ENCODE measurements at regions not wholly inside any gene's neighbourhood (a gene's known extent, or its start where the extent isn't known, plus 50 kb on each side); places are given as distances from the start of the nearest gene placed in this dataset.

- TF ChIP-seq, protein P1, sequence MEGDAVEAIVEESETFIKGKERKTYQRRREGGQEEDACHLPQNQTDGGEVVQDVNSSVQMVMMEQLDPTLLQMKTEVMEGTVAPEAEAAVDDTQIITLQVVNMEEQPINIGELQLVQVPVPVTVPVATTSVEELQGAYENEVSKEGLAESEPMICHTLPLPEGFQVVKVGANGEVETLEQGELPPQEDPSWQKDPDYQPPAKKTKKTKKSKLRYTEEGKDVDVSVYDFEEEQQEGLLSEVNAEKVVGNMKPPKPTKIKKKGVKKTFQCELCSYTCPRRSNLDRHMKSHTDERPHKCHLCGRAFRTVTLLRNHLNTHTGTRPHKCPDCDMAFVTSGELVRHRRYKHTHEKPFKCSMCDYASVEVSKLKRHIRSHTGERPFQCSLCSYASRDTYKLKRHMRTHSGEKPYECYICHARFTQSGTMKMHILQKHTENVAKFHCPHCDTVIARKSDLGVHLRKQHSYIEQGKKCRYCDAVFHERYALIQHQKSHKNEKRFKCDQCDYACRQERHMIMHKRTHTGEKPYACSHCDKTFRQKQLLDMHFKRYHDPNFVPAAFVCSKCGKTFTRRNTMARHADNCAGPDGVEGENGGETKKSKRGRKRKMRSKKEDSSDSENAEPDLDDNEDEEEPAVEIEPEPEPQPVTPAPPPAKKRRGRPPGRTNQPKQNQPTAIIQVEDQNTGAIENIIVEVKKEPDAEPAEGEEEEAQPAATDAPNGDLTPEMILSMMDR (IDR thresholded peaks at IDR 0.05; ENCODE audit: insufficient read depth, low read length, severe bottlenecking) = no peak
- DNase-seq (ENCODE audit: low read depth) (no peak), FAIRE-seq (no peak)
- H3K4me3 ChIP-seq (ENCODE audit: low read depth, low read length) = no peak overlapping the region
- H3K36me3 ChIP-seq (ENCODE audit: control insufficient read depth, insufficient read depth, low read length) = no peaks in the 10 kb centered on the region
- H3K27me3 ChIP-seq (ENCODE audit: control insufficient read depth, insufficient read depth, low read length) = no peaks in the 10 kb centered on the region
These were observed 100.2 kb upstream of the DMAC1 start for GRCh38 chr9:7899753-7900152.

DNA sequence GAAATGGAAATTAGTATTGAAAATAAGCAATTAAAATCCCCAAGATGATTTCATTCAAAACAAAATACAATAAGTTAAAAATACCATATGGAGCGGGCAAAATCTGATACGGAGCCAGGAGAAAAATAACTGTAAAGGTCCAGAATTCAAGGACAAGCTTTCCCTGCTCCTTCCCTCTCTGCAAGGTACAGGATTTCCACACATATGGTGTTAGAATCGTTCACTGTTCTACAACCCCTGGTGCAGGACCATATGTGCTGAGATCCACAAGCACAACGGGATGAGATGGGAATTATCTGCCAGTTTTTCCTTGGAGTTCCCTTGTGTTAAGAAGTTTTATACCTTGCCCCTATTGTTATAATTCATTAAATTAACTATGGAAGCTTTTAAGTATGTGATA lies 94.7 kb upstream of the DMAC1 start:
- TF ChIP-seq, protein P1 (IDR thresholded peaks at IDR 0.05; ENCODE audit: insufficient read depth, low read length, severe bottlenecking) = no peak
- no peak for FAIRE-seq

GRCh38 chr9:7892975-7893374 lies 93.4 kb upstream of the DMAC1 start:
- no peaks in the 10 kb centered on the region for H3K36me3 ChIP-seq (ENCODE audit: control insufficient read depth, insufficient read depth, low read length)
- no peak for DNase-seq (ENCODE audit: low read depth)
- H3K4me3 ChIP-seq (ENCODE audit: low read depth, low read length) = no peak overlapping the region
- no peak for FAIRE-seq
- H3K27me3 ChIP-seq (ENCODE audit: control insufficient read depth, insufficient read depth, low read length) = no peaks in the 10 kb centered on the region
- TF ChIP-seq, protein P1 (IDR thresholded peaks at IDR 0.05; ENCODE audit: insufficient read depth, low read length, severe bottlenecking) = no peak

More for the DNA sequence above, 94.7 kb upstream of the DMAC1 start:
- no peak for DNase-seq (ENCODE audit: low read depth)
- Histone ChIP-seq H3K27me3 (ENCODE audit: control insufficient read depth, insufficient read depth, low read length) (no peaks in the 10 kb centered on the region), H3K36me3 (ENCODE audit: control insufficient read depth, insufficient read depth, low read length) (no peaks in the 10 kb centered on the region), H3K4me3 (ENCODE audit: low read depth, low read length) (no peak overlapping the region)

- Histone ChIP-seq H3K27me3 (ENCODE audit: control insufficient read depth, insufficient read depth, low read length) (no peaks in the 10 kb centered on the region), H3K36me3 (ENCODE audit: control insufficient read depth, insufficient read depth, low read length) (no peaks in the 10 kb centered on the region), H3K4me3 (ENCODE audit: low read depth, low read length) (no peak overlapping the region)
- DNase-seq (ENCODE audit: low read depth) (peak; percentile 79), FAIRE-seq (no peak)
- TF ChIP-seq, protein P1 (IDR thresholded peaks at IDR 0.05; ENCODE audit: insufficient read depth, low read length, severe bottlenecking) = no peak
These were observed 80.1 kb upstream of the DMAC1 start for GRCh38 chr9:7879551-7880245.

GRCh38 chr9:7871977-7872730 lies 72.6 kb upstream of the DMAC1 start:
- TF ChIP-seq, protein P1 (IDR thresholded peaks at IDR 0.05; ENCODE audit: insufficient read depth, low read length, severe bottlenecking) = no peak

More at GRCh38 chr9:7871977-7872730, 72.6 kb upstream of the DMAC1 start:
- FAIRE-seq (no peak), DNase-seq (ENCODE audit: low read depth) (peak; percentile 63)
- H3K27me3 ChIP-seq (ENCODE audit: control insufficient read depth, insufficient read depth, low read length) = no peaks in the 10 kb centered on the region
- no peak overlapping the region for H3K4me3 ChIP-seq (ENCODE audit: low read depth, low read length)
- no peaks in the 10 kb centered on the region for H3K36me3 ChIP-seq (ENCODE audit: control insufficient read depth, insufficient read depth, low read length)

Data from bronchial epithelial cell (primary cell).